Activated CD8-positive, alpha-beta memory T cell treated with anti-CD3 and anti-CD28 coated beads for 1 hour (primary cell): ENCODE measurements at regions not wholly inside any gene's neighbourhood (a gene's known extent, or its start where the extent isn't known, plus 50 kb on each side); places are given as distances from the start of the nearest gene placed in this dataset.
"Not testable (repeated sequence)": the region's sequence is repeated elsewhere in the genome, so short reads cannot be mapped to it uniquely, and the experiment has no call there.

Experiments
- DNase-seq, 2 donors: peaks; one replicate each; pipeline ENCODE4 v3.0.0-alpha.2; 2020; ENCODE audit warnings: low read depth in 1 of 2; ENCODE audit errors: extremely low read depth in 1 of 2

DNA sequence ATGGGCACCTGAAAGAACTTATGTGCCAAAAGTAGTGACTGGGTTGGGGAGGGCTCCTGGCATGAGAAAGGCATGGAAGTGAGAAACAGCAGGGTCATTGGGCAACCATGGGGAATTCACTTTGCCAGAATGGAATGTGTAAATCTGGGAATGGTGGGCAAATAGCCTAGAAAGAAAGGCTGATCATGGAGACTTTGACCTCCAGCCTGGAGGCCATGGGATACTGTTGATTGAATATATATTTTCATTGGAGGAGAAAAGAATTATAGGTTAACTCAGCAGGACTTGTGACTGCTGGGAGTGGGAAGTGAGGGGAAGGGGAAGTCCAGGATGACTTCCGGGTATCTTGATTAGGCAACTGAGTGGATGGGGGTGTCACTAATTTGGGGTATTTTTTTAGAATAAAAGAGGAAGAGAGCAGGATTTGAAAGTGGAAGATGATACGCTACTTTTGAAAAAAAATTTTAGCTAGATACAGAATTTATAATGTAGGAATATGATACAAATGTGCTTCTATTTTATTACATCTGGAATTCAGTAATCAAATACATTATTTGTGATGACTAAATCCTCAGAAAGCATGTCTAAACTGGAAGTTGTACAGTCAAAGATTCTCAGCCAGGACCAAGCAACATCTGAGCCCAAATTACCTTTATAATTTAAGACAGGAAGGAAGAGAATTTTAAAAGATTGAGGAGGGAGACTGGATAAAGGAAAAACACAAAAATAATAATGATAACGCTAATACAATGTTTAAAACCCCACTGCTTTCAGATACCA is 116.2 kb downstream of the GATA6 start:
- no peak for DNase-seq

DNA sequence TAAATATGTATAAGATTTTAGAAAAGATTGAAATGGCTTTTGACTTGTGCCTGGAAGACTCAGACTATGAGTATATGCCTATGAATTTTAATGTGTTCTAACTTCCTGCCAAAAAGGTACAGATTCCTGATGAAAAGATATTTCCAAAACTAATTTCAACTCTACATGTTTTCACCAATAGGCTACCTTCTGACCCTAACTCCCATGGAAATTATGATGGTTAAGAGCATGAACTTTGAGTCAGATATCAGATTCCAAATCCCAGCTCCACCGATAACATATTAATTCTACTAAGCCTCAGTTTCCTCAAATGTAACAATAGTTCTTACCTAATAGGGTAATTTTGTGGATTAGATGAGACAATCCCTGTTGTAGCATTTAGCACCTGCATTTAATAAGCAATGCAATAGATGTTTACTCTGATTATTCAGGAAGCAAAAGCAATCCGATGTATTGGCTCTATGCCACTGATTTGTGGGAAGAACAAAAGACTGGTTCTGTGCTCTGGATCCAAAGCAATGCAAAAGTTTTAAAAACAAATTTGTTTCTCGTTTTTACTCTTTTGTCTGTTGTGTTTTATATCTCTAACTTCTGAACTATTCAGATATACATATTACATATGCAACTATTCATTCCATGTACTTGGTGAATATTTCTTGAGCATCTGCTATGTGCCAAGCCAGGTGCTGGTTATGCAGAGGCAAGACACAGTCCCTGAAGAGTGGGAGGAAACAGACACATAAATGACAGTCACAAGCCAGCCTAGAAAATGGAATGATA is 115.4 kb downstream of the GATA6 start:
- DNase-seq, result no peak

GRCh38 chr18:22283855-22284254 is 114.5 kb downstream of the GATA6 start:
- DNase-seq, result not testable (repeated sequence)

- DNase-seq, result no peak
Measured at GRCh38 chr18:22283397-22283796, 114.0 kb downstream of the GATA6 start.

- DNase-seq, result no peak
Measured at GRCh38 chr18:22283116-22283395, 113.7 kb downstream of the GATA6 start.

DNA sequence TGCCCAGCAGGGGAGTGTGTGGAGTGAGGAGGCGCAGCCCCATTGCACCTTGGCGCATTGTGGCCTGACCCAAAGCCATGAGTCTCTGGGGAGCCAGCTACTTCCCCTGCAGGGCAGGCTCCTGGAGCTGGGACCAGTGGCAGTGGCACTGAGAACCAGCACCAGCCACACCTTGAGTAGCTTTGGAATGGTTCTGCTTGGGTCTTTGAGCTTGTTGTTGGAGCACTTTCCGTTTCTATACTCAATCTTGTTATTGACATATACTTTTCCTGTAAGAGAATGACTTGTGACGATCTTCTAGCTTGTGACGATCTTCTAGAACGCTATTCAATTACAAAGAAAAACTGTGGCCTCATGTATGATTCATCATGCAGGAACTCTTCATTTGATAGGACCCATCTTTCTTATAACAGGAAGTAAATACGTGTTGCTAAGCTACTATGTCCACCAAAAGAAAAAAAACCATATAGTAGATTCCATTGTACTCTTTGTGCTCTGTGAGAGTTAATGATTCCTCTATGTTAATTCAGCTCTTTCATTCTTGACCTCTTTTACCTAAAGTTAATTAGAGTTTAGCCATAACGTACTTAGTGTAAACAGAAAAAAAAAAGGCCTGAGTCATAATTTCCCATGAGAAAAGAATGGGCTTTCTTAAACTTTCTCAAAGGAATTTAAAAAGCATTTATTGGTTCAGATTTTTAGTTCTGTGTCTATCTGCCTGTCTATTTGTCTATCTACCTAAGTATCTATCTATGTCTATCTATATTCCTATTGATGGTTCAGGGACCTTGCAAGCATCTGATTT is 113.1 kb downstream of the GATA6 start:
- DNase-seq, result peak in 1 of 2 donors; percentile 3

- no peak for DNase-seq
Measured at GRCh38 chr18:22280453-22280750, 111.0 kb downstream of the GATA6 start.

GRCh38 chr18:22279741-22280452 is 110.5 kb downstream of the GATA6 start:
- DNase-seq, result no peak

DNA sequence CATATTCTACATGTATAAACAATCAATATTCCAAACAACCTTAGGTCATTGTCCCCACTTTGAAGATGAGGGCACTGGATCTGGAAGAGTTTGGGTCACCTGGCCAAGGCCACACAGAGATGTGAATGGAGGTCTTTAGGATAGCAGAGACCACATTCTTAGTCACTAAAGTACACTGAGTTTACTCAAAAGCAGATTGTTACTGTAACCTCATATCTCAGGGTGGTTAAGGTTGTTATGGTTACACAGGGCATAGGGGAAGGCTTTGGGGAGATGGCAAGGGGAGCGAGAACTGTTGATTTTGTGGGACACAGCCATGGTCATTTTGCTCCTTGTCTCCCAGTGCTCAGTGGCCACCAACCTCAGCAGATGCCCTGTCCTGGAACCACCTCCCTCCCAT is 109.4 kb downstream of the GATA6 start:
- DNase-seq, result no peak

DNA sequence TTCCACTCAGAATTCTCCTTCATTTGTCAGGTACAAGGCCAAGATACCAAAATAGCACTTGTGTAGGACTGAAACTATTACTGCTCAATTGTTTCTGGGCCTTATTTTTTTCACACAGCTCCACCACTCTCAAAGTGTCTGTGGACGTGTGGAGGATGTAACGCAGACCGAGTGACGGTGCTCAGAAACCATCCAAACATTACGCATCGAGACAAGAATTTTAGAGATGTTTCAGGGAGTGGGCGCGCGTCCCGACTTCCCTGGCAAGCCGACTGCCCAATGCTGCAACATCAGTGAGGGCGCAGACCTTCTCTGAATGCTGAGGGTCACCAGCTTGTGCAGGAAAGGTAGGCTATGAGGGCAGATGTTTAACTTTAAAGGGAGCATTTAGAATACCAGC is 108.4 kb downstream of the GATA6 start:
- DNase-seq, result no peak

- no peak for DNase-seq
Measured at GRCh38 chr18:22276334-22276713, 106.9 kb downstream of the GATA6 start.

- DNase-seq, result no peak
Measured at GRCh38 chr18:22275706-22276333, 106.4 kb downstream of the GATA6 start.

DNA sequence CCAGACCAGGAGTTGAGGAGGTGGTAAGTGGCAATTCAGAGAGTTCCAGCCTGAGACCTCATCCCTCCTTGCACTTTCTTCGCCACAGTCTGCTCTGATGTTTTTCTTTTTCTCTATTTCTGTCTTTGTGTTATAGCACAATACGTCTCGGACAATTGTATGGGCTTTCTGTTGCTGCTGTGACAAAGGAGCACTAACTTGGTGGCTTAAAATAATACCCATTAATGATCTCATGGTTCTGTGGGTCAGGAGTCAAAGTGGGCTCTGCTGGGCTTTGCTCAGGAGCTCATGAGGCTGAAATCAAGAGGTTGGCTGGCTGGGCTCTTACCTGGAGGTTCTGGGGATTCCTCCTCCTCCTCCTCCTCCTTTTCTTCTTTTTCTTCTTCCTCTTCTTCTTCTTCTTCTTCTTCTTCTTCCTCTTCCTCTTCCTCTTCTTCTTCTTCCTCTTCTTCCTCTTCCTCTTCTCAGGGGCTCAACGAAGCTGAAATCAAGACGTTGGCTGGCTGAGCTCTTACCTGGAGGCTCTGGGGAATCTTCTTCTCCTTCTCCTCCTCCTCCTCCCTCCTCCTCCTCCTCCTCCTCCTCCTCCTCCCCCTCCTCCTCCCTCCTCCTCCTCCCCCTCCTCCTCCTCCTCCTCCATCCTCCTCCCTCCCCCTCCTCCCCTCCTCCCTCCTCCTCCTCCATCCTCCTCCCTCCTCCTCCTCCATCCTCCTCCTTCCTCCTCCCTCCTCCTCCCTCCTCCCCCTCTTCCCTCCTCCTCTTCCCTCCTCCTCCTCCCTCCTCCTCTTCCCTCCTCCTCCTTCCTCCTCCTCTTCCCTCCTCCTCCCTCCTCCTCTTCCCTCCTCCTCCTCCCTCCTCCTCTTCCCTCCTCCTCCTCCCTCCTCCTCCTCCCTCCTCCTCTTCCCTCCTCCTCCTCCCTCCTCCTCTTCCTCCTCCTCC is 104.0 kb downstream of the GATA6 start:
- no peak for DNase-seq

DNA sequence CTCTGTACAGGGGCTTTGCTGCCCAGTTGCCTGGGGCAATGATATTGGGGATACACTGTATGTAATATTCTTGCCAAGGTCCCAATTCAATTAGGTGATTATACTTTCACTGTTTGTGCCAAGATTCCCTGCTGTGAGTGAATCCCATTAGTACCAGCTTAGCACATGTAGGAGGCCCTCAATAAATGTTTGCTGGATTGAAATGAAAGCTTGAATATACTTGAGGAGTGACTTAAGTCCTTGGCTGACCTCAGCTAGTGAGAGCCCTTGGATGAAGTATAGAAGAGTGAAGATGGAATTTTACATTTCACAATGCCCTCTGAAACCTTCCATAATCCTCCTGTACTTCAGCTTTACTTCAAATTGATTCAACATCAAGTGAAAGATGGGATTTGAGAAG is 102.9 kb downstream of the GATA6 start:
- no peak for DNase-seq

GRCh38 chr18:22271030-22271429 is 101.6 kb downstream of the GATA6 start:
- DNase-seq, result no peak

DNA sequence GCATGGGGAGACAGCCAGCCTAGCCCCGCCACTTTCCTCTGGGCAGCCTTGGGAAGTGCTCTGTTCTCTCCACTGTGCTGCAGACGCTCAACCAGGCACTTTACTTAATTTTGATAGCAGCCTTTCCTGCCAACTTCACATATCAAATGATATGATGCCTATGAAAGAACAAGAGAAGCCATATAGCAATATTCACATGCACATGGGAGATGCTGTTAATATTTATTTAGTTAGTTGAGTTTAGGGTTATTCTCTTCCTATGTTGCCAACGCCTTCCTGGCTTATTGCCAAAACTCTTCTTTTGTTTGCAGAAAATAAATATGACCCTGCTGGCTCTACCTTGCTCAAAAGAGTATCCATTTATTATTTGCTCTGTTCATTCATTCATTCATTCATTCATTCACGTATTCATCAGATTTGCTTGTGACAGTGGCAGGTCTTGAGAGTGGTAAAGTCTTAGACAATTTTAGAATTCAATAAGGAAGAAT is 99.3 kb downstream of the GATA6 start:
- no peak for DNase-seq

DNA sequence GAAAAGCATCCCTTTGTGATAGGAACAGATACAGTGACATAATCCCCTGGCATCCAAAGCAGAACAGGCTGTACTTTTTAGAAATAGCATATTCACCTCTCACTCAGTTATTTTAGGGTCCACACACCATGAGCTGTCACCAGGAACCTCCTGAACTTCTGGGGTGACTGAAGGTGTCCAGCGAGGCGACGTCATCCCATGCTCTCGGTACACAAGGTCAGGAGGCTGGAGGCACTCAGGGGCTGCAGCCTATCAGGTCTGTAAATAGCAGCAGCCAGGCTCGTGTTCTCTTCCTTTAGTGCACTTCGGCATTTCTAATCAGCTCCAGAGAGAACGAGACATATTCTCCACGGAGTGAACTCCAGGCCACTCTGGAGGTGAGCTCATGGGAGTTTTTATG is 98.3 kb downstream of the GATA6 start:
- DNase-seq, result no peak

DNA sequence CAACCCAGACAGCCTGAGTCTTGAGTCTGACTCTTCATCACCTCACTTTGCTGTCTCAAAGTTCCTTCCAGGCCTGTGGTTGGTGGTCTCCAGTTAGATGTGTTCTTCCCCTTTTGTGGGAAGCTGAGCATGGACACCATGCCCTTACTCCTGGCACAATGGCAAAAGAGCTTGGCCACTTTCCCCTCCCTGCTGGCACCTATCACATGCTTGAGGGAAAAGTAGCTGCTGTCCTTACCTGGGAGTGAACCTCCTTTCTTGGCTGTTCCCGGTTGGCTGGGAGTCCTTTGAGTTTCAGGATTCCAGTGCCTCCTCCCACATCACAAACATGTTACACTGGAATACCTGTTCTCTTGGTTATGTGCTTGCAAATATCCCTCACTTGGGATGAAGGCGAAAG is 97.8 kb downstream of the GATA6 start:
- no peak for DNase-seq

DNA sequence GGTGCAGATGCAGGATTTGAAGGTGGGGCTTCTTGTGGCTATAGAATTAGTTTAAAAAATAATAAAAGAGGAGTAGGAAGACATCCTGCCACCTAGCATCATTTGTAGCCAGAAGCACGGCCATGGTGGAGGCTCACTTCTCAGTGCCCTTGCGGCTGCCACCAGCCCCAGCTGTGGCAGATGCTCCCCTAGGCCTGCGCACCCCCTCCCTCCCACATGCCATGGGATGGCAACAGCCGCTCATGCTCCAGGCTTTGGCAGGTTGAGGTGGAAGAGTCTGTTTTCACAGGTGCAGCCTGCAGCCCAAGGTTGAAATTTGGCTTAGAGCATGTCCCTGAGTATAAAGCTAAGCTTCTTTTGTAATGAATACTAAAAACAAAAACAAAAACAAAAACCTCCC is 96.4 kb downstream of the GATA6 start:
- no peak for DNase-seq
